ENCODE measurements at regions not wholly inside any gene's neighbourhood (a gene's known extent, or its start where the extent isn't known, plus 50 kb on each side); places are given as distances from the start of the nearest gene placed in this dataset.

- H3K9me1 ChIP-seq (replicated peaks; ENCODE audit: control insufficient read depth, extremely low read depth, insufficient read depth, low read length) = no peaks in the 10 kb centered on the region
- no peaks in the 10 kb centered on the region for H3K27me3 ChIP-seq (ENCODE audit: control insufficient read depth in 2 of 2, insufficient read depth in 2 of 2, low read length in 2 of 2)
- H2AFZ ChIP-seq (ENCODE audit: low read depth, low read length) = no peak overlapping the region
- no TSS peak for BruUV-seq (replicated peaks)
- DNase-seq (ENCODE audit: low read depth, low spot score) = no peak
- H3K36me3 ChIP-seq (ENCODE audit: control insufficient read depth in 2 of 2, extremely low read depth in 1 of 2, insufficient read depth in 2 of 2, low read length in 2 of 2) = no peaks in the 10 kb centered on the region
- H3K4me3 ChIP-seq (replicated peaks in 1 of 3; ENCODE audit: insufficient read depth in 1 of 3, low read depth in 1 of 3, low read length in 3 of 3) = no peak overlapping the region
- no peak for FAIRE-seq
- POLR2A ChIA-PET = no interaction called here
- dilution Hi-C loops (cut with MboI; ENCODE audit: extremely low pct_ligation_motif_present, low sequenced_read_pairs) (no loop called here), intact Hi-C loops (cut with micrococcal nuclease) (no loop called here)
- TF ChIP-seq EZH2 (IDR thresholded peaks at IDR 0.05; ENCODE audit: borderline replicate concordance, low read depth, low read length, severe bottlenecking) (no peak), GATA2 (IDR thresholded peaks at IDR 0.05; ENCODE audit: insufficient read depth, insufficient read length, low read depth, low read length) (no peak), FOS (IDR thresholded peaks at IDR 0.05; ENCODE audit: borderline replicate concordance, insufficient read depth, low read length) (no peak), JUN (IDR thresholded peaks at IDR 0.05; ENCODE audit: borderline replicate concordance, insufficient read depth, insufficient read length, low read depth) (no peak), POLR2A (IDR thresholded peaks at IDR 0.05; ENCODE audit: low read depth, low read length) (no peak), POLR2AphosphoS5 (IDR thresholded peaks at IDR 0.05; ENCODE audit: insufficient read depth, low read depth, low read length) (no peak)
- TF ChIP-seq, protein P1, sequence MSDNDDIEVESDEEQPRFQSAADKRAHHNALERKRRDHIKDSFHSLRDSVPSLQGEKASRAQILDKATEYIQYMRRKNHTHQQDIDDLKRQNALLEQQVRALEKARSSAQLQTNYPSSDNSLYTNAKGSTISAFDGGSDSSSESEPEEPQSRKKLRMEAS (IDR thresholded peaks at IDR 0.05; ENCODE audit: insufficient read depth, insufficient read length) = no peak
- TF ChIP-seq, protein P2, sequence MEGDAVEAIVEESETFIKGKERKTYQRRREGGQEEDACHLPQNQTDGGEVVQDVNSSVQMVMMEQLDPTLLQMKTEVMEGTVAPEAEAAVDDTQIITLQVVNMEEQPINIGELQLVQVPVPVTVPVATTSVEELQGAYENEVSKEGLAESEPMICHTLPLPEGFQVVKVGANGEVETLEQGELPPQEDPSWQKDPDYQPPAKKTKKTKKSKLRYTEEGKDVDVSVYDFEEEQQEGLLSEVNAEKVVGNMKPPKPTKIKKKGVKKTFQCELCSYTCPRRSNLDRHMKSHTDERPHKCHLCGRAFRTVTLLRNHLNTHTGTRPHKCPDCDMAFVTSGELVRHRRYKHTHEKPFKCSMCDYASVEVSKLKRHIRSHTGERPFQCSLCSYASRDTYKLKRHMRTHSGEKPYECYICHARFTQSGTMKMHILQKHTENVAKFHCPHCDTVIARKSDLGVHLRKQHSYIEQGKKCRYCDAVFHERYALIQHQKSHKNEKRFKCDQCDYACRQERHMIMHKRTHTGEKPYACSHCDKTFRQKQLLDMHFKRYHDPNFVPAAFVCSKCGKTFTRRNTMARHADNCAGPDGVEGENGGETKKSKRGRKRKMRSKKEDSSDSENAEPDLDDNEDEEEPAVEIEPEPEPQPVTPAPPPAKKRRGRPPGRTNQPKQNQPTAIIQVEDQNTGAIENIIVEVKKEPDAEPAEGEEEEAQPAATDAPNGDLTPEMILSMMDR (IDR thresholded peaks at IDR 0.05; ENCODE audit: extremely low read depth in 1 of 2, insufficient read depth in 1 of 2, low read depth in 1 of 2, low read length in 2 of 2) = no peak
- no peak overlapping the region for H3K4me2 ChIP-seq (ENCODE audit: insufficient read depth, low read length)
- H3K4me1 ChIP-seq (ENCODE audit: control insufficient read depth, extremely low read depth, insufficient read depth, low read length) = no peaks in the 10 kb centered on the region
- no peaks in the 10 kb centered on the region for H3K9me3 ChIP-seq (replicated peaks; ENCODE audit: control insufficient read depth, insufficient read depth, low read length)
- H3K79me2 ChIP-seq (ENCODE audit: control insufficient read depth, insufficient read depth, low read length) = no peaks in the 10 kb centered on the region
- H3K9ac ChIP-seq (replicated peaks; ENCODE audit: extremely low read depth, insufficient read depth, low read length) = no peak overlapping the region
- no peaks in the 10 kb centered on the region for H4K20me1 ChIP-seq (replicated peaks; ENCODE audit: control insufficient read depth, extremely low read depth, insufficient read depth, low read length)
- CTCF ChIA-PET = no interaction called here
- no peak overlapping the region for H3K27ac ChIP-seq (ENCODE audit: insufficient read depth, low read depth, low read length)
Measured at GRCh38 chr1:14061204-14061603, 361.2 kb downstream of the PRDM2 start.
